Nephron (organoid): ENCODE measurements at regions not wholly inside any gene's neighbourhood (a gene's known extent, or its start where the extent isn't known, plus 50 kb on each side); places are given as distances from the start of the nearest gene placed in this dataset.

Experiments used
- H3K27ac Mint-ChIP-seq, 3 experiments: 2 replicates each; pipeline ENCODE4 v1.8.0; 2020; ENCODE audit warnings: mixed read lengths in 3 of 3, mild to moderate bottlenecking in 2 of 3, moderate library complexity in 1 of 3
- H3K27me3 Mint-ChIP-seq: 2 replicates; pipeline ENCODE4 v1.8.0; 2021; ENCODE audit warnings: low read depth, mild to moderate bottlenecking, moderate library complexity, mixed read lengths
- H3K36me3 Mint-ChIP-seq: 2 replicates; pipeline ENCODE4 v1.8.0; 2020; ENCODE audit warnings: low read depth, mixed read lengths
- H3K4me1 Mint-ChIP-seq: 2 replicates; pipeline ENCODE4 v1.8.0; 2020; ENCODE audit warnings: mixed read lengths
- H3K4me3 Mint-ChIP-seq, 3 experiments: 2 replicates each; pipeline ENCODE4 v1.8.0; 2020; ENCODE audit warnings: mild to moderate bottlenecking in 3 of 3, mixed read lengths in 3 of 3, moderate library complexity in 2 of 3
- H3K9me3 Mint-ChIP-seq: 2 replicates; pipeline ENCODE4 v1.8.0; 2020; ENCODE audit warnings: mixed read lengths
- CTCF ChIP-seq, 3 experiments: fragments of 200-600 bp; sonication (generic); IDR thresholded peaks; one replicate each; pipeline ENCODE4 v1.5.0; 2021; ENCODE audit warnings: antibody characterized with exemption in 3 of 3; ENCODE audit not compliant: unreplicated experiment in 3 of 3

- peak overlapping the region in 1 of 3 experiments; percentile 28 for H3K4me3 Mint-ChIP-seq
- no peaks in the 10 kb centered on the region for H3K27me3 Mint-ChIP-seq
- H3K9me3 Mint-ChIP-seq: no peaks in the 10 kb centered on the region
- H3K4me1 Mint-ChIP-seq: peaks cover 55% of the 10 kb centered on the region
- no peak for TF ChIP-seq CTCF (IDR thresholded peaks at IDR 0.05; ENCODE audit: unreplicated experiment in 3 of 3)
- no peaks in the 10 kb centered on the region for H3K36me3 Mint-ChIP-seq
- H3K27ac Mint-ChIP-seq: peak overlapping the region; percentile 69 to 84 (median 81)
Measured at GRCh38 chr9:13431222-13431536, 151.7 kb upstream of the MPDZ start.

GRCh38 chr9:13430368-13431221, 151.1 kb upstream of the MPDZ start:
- Mint-ChIP-seq H3K27ac (peak overlapping the region; percentile 69 to 84 (median 81)), H3K4me1 (peaks cover 57% of the 10 kb centered on the region)

GRCh38 chr9:13429301-13430190, 150.1 kb upstream of the MPDZ start:
- Mint-ChIP-seq H3K27ac (peak overlapping the region in 2 of 3 experiments; percentile 81 to 84), H3K4me3 (no peak overlapping the region), H3K27me3 (no peaks in the 10 kb centered on the region), H3K4me1 (peaks cover 57% of the 10 kb centered on the region), H3K9me3 (no peaks in the 10 kb centered on the region), H3K36me3 (no peaks in the 10 kb centered on the region)
- no peak for TF ChIP-seq CTCF (IDR thresholded peaks at IDR 0.05; ENCODE audit: unreplicated experiment in 3 of 3)

More at GRCh38 chr9:13430368-13431221, 151.1 kb upstream of the MPDZ start:
- Mint-ChIP-seq H3K36me3 (no peaks in the 10 kb centered on the region), H3K27me3 (no peaks in the 10 kb centered on the region), H3K9me3 (no peaks in the 10 kb centered on the region), H3K4me3 (peak overlapping the region in 2 of 3 experiments; percentile 24 to 66)
- TF ChIP-seq CTCF (IDR thresholded peaks at IDR 0.05; ENCODE audit: unreplicated experiment in 3 of 3): no peak

- H3K36me3 Mint-ChIP-seq: no peaks in the 10 kb centered on the region
- H3K9me3 Mint-ChIP-seq: no peaks in the 10 kb centered on the region
- peak overlapping the region in 2 of 3 experiments; percentile 11 to 36 for H3K4me3 Mint-ChIP-seq
- H3K27me3 Mint-ChIP-seq: no peaks in the 10 kb centered on the region
- peak overlapping the region; percentile 75 to 86 (median 84) for H3K27ac Mint-ChIP-seq
- TF ChIP-seq CTCF (IDR thresholded peaks at IDR 0.05; ENCODE audit: unreplicated experiment in 3 of 3): no peak
- peaks cover 57% of the 10 kb centered on the region for H3K4me1 Mint-ChIP-seq
Measured at GRCh38 chr9:13428766-13429165, 149.3 kb upstream of the MPDZ start.

GRCh38 chr9:13427587-13427986, 148.1 kb upstream of the MPDZ start:
- H3K27ac Mint-ChIP-seq: peak overlapping the region; percentile 75 to 85 (median 84)
- H3K27me3 Mint-ChIP-seq: no peaks in the 10 kb centered on the region
- H3K9me3 Mint-ChIP-seq: no peaks in the 10 kb centered on the region
- peak overlapping the region in 1 of 3 experiments; percentile 31 for H3K4me3 Mint-ChIP-seq
- H3K4me1 Mint-ChIP-seq: peaks cover 57% of the 10 kb centered on the region
- TF ChIP-seq CTCF (IDR thresholded peaks at IDR 0.05; ENCODE audit: unreplicated experiment in 3 of 3): peak; percentile 78 to 94 (median 81)
- no peaks in the 10 kb centered on the region for H3K36me3 Mint-ChIP-seq
